ENCODE measurements at regions not wholly inside any gene's neighbourhood (a gene's known extent, or its start where the extent isn't known, plus 50 kb on each side); places are given as distances from the start of the nearest gene placed in this dataset.
"Not testable (repeated sequence)": the region's sequence is repeated elsewhere in the genome, so short reads cannot be mapped to it uniquely, and the experiment has no call there.

DNA sequence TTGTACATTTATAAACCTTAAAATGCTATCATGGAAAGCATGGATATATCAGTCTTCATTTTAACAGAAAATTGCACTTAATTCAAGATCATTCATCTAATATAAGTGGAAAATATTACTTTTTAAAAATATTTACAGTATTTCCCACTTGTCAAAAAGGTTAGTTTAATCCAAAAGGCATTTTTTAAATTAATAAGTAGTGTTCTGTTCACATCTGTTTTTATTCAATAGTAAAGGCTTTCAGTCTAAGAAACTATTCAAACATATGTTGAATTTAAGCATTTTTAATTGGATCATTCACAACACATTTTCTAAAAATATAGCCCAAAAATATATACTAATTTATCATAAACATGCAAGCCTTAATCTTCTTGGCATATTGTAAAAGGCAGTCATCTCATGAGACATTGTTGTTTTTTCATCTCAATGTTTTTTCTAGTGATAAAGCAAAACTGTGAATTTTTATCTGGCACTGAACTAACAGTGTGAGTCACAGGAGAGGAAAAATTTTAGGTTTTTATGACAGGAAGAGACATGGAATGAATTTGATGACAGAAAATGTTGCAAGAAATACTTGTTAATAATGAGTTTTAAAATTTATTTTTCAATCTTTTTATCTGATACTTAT, 1642.5 kb upstream of the TMEFF2 start:
- ChIA-PET CTCF (no interaction called here), POLR2A (no interaction called here)
- Mint-ChIP-seq H3K4me1 (no peaks in the 10 kb centered on the region), H3K27me3 (no peaks in the 10 kb centered on the region), H3K27ac (no peak overlapping the region), H3K4me3 (no peak overlapping the region), H3K36me3 (ENCODE audit: low read depth) (no peaks in the 10 kb centered on the region), H3K9me3 (peaks cover 2% of the 10 kb centered on the region)
- intact Hi-C loops (cut with micrococcal nuclease), result no loop called here
- no peak for DNase-seq
- no peak for ATAC-seq (ENCODE audit: low read depth)
- TF ChIP-seq, protein P1, sequence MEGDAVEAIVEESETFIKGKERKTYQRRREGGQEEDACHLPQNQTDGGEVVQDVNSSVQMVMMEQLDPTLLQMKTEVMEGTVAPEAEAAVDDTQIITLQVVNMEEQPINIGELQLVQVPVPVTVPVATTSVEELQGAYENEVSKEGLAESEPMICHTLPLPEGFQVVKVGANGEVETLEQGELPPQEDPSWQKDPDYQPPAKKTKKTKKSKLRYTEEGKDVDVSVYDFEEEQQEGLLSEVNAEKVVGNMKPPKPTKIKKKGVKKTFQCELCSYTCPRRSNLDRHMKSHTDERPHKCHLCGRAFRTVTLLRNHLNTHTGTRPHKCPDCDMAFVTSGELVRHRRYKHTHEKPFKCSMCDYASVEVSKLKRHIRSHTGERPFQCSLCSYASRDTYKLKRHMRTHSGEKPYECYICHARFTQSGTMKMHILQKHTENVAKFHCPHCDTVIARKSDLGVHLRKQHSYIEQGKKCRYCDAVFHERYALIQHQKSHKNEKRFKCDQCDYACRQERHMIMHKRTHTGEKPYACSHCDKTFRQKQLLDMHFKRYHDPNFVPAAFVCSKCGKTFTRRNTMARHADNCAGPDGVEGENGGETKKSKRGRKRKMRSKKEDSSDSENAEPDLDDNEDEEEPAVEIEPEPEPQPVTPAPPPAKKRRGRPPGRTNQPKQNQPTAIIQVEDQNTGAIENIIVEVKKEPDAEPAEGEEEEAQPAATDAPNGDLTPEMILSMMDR (IDR thresholded peaks at IDR 0.05), result no peak

DNA sequence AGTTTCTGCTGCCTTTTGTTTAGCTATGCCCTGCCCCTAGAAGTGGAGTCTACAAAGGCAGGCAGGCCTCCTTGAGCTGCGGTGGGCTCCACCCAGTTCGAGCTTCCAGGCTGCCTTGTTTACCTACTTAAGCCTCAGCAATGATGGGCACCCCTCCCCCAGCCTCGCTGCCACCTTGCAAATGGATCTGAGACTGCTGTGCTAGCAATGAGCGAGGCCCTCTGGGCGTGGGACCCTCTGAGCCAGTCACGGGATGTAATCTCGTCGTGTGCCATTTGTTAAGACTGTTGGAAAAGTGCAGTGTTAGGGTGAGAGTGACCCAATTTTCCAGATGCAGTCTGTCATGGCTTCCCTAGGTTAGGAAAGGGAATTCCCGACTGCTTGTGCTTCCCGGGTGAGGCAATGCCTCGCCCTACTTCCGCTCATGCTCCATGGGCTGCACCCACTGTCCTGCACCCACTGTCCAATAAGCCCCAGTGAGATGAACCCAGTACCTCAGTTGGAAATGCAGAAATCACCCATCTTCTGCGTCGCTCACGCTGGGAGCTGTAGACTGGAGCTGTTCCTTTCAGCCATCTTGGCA, 1641.8 kb upstream of the TMEFF2 start:
- POLR2A ChIA-PET, result not testable (repeated sequence)

DNA sequence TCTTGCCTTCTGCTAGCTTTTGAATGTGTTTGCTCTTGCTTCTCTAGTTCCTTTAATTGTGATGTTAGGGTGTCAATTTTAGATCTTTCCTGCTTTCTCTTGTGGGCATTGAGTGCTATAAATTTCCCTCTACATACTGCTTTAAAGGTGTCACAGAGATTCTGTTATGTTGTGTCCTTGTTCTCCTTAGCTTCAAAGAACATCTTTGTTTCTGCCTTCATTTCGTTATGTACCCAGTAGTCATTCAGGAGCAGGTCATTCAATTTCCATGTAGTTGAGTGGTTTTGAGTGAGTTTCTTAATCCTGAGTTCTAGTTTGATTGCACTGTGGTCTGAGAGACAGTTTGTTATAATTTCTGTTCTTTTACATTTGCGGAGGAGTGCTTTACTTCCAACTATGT, 1639.2 kb upstream of the TMEFF2 start:
- POLR2A ChIA-PET; DNase-seq; H3K9me3 Mint-ChIP-seq; H3K27ac Mint-ChIP-seq; H3K27me3 Mint-ChIP-seq; H3K36me3 Mint-ChIP-seq (ENCODE audit: low read depth); H3K4me1 Mint-ChIP-seq; ATAC-seq (ENCODE audit: low read depth); CTCF ChIA-PET; H3K4me3 Mint-ChIP-seq: not testable (repeated sequence)
- intact Hi-C loops (cut with micrococcal nuclease), result loop anchor here (1.0 kb wide), 1 partner anchor 10 kb away; no protein-coding TSS in a partner anchor

More for the DNA sequence above, 1641.8 kb upstream of the TMEFF2 start:
- H3K4me1 Mint-ChIP-seq; H3K36me3 Mint-ChIP-seq (ENCODE audit: low read depth); H3K4me3 Mint-ChIP-seq; H3K27ac Mint-ChIP-seq; ATAC-seq (ENCODE audit: low read depth); intact Hi-C loops (cut with micrococcal nuclease); CTCF ChIA-PET; H3K27me3 Mint-ChIP-seq; H3K9me3 Mint-ChIP-seq; DNase-seq: not testable (repeated sequence)

DNA sequence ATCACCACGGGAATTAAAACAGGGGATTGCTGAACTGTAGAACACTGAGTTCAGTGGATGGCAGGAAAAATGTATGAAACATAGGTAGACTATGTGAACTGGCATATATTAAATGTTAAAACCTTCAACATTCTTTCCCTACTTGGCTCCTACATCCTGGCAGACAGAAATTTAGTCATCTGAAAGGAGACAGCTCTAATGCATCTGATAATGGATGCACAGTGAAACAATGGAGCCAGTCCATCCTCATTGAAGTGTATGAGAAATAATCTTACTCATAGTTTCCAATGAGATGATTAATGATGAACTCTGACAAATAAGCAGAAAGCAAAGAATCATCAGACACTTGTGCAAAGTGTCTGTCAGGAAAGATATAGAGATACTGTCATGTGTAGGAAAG, 1629.7 kb upstream of the TMEFF2 start:
- CTCF ChIA-PET, result no interaction called here
- no peak overlapping the region for H3K27ac Mint-ChIP-seq
- ATAC-seq (ENCODE audit: low read depth) (no peak), DNase-seq (no peak)
- H3K9me3 Mint-ChIP-seq, result no peaks in the 10 kb centered on the region
- H3K27me3 Mint-ChIP-seq, result no peaks in the 10 kb centered on the region
- no peak overlapping the region for H3K4me3 Mint-ChIP-seq
- H3K4me1 Mint-ChIP-seq, result no peaks in the 10 kb centered on the region
- intact Hi-C loops (cut with micrococcal nuclease), result loop anchor here (1.0 kb wide), 1 partner anchor 10 kb away; no protein-coding TSS in a partner anchor
- POLR2A ChIA-PET, result no interaction called here
- no peaks in the 10 kb centered on the region for H3K36me3 Mint-ChIP-seq (ENCODE audit: low read depth)
- TF ChIP-seq, protein P1 (IDR thresholded peaks at IDR 0.05), result no peak

DNA sequence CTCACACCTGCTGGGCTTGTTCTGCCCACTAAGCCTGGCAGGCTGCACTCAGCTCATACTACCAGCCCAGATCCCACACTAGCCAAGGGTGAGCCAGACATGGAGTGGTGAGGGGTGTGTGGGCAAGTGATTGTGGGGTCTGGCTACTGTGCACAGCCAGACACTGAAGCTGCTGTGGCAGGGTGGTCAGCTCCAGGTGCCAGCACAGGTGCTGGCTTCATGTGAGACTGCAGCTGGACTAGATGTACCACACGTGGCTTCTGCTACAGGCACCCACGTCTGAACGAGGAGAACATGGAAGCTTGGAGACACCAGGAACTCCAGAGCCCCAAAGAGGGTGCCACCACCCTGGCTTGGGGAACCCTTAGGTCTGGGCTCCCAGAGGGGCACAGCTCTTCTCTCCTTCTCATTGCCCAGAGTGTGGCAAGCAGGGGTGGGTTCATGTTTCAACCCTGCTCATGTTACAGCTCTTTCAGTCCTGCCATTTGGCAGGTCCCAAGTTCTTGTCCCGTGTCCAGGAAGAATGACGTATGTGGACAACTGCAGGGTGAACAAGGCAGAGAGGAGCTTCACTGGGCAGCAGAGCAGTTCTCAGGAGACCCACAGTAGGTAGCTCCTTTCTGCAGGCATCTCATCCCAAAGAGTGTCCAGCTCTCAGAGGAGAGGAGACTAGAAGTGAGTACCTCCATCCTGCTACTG, 1624.2 kb upstream of the TMEFF2 start:
- TF ChIP-seq, protein P1 (IDR thresholded peaks at IDR 0.05), result no peak
- ChIA-PET POLR2A (no interaction called here), CTCF (no interaction called here)
- H3K27ac Mint-ChIP-seq, result no peak overlapping the region
- no peak for DNase-seq
- no peak overlapping the region for H3K4me3 Mint-ChIP-seq
- no peaks in the 10 kb centered on the region for H3K9me3 Mint-ChIP-seq
- H3K4me1 Mint-ChIP-seq, result no peaks in the 10 kb centered on the region
- H3K36me3 Mint-ChIP-seq (ENCODE audit: low read depth), result no peaks in the 10 kb centered on the region
- no peaks in the 10 kb centered on the region for H3K27me3 Mint-ChIP-seq
- ATAC-seq (ENCODE audit: low read depth), result no peak
- intact Hi-C loops (cut with micrococcal nuclease), result no loop called here

DNA sequence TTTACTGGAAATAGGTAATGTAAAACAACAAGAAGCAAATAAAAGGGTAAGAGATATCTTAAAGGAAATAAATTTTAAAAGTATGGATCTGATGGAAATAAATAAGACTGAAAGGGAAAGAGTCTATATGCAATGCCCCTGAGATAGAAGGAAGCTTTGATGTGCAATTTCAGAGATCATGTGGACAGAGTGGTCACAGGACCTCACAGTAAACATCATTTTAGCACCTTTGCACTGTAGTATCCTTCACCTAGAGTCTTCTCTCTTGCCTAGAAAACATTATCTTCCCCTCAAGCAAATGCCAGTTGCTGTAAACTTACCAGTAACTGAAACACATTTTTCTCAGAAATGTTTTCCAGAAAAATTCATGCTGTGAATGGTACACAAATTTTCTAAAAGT, 1621.3 kb upstream of the TMEFF2 start:
- H3K9me3 Mint-ChIP-seq, result no peaks in the 10 kb centered on the region
- TF ChIP-seq, protein P1 (IDR thresholded peaks at IDR 0.05), result no peak
- ChIA-PET POLR2A (no interaction called here), CTCF (no interaction called here)
- no peaks in the 10 kb centered on the region for H3K27me3 Mint-ChIP-seq
- no peaks in the 10 kb centered on the region for H3K4me1 Mint-ChIP-seq
- no peak overlapping the region for H3K4me3 Mint-ChIP-seq
- DNase-seq (no peak), ATAC-seq (ENCODE audit: low read depth) (no peak)
- intact Hi-C loops (cut with micrococcal nuclease), result no loop called here
- H3K36me3 Mint-ChIP-seq (ENCODE audit: low read depth), result no peaks in the 10 kb centered on the region
- no peak overlapping the region for H3K27ac Mint-ChIP-seq
